ENCODE measurements at regions not wholly inside any gene's neighbourhood (a gene's known extent, or its start where the extent isn't known, plus 50 kb on each side); places are given as distances from the start of the nearest gene placed in this dataset.

GRCh38 chr18:25451077-25451658, 99.2 kb upstream of the ZNF521 start:
- Histone ChIP-seq H3K36me3 (no peaks in the 10 kb centered on the region), H3K4me1 (no peaks in the 10 kb centered on the region), H3K27ac (no peak overlapping the region), H3K4me3 (no peak overlapping the region), H3K9me3 (no peaks in the 10 kb centered on the region), H3K27me3 (no peaks in the 10 kb centered on the region)
- DNase-seq: no peak
- TF ChIP-seq POLR2A (IDR thresholded peaks at IDR 0.05): no peak
- TF ChIP-seq CTCF (IDR thresholded peaks at IDR 0.05): no peak
- intact Hi-C loops (cut with DNase I; ENCODE audit: low total_unique reads): no loop called here

GRCh38 chr18:25449046-25449445, 97.1 kb upstream of the ZNF521 start:
- no peak overlapping the region for H3K4me3 ChIP-seq
- TF ChIP-seq POLR2A (IDR thresholded peaks at IDR 0.05) (no peak), CTCF (IDR thresholded peaks at IDR 0.05) (no peak)
- no peaks in the 10 kb centered on the region for H3K9me3 ChIP-seq
- intact Hi-C loops (cut with DNase I; ENCODE audit: low total_unique reads): no loop called here
- DNase-seq: no peak
- no peaks in the 10 kb centered on the region for H3K4me1 ChIP-seq
- no peaks in the 10 kb centered on the region for H3K27me3 ChIP-seq
- H3K27ac ChIP-seq: no peak overlapping the region
- no peaks in the 10 kb centered on the region for H3K36me3 ChIP-seq

- H3K27me3 ChIP-seq: no peaks in the 10 kb centered on the region
- H3K4me1 ChIP-seq: no peaks in the 10 kb centered on the region
- H3K9me3 ChIP-seq: no peaks in the 10 kb centered on the region
- no peak for TF ChIP-seq CTCF (IDR thresholded peaks at IDR 0.05)
- DNase-seq: no peak
- intact Hi-C loops (cut with DNase I; ENCODE audit: low total_unique reads): no loop called here
- H3K4me3 ChIP-seq: no peak overlapping the region
- no peaks in the 10 kb centered on the region for H3K36me3 ChIP-seq
- H3K27ac ChIP-seq: no peak overlapping the region
Measured at GRCh38 chr18:25446972-25447371, 95.0 kb upstream of the ZNF521 start.

GRCh38 chr18:25445430-25445829, 93.5 kb upstream of the ZNF521 start:
- intact Hi-C loops (cut with DNase I; ENCODE audit: low total_unique reads): no loop called here
- Histone ChIP-seq H3K4me1 (no peaks in the 10 kb centered on the region), H3K27ac (no peak overlapping the region), H3K27me3 (no peaks in the 10 kb centered on the region), H3K36me3 (no peaks in the 10 kb centered on the region), H3K4me3 (no peak overlapping the region), H3K9me3 (no peaks in the 10 kb centered on the region)
- DNase-seq: no peak
- TF ChIP-seq POLR2A (IDR thresholded peaks at IDR 0.05) (no peak), CTCF (IDR thresholded peaks at IDR 0.05) (no peak)

- Histone ChIP-seq H3K4me3 (no peak overlapping the region), H3K36me3 (no peaks in the 10 kb centered on the region), H3K27me3 (no peaks in the 10 kb centered on the region), H3K9me3 (no peaks in the 10 kb centered on the region), H3K4me1 (no peaks in the 10 kb centered on the region), H3K27ac (no peak overlapping the region)
- DNase-seq: no peak
- TF ChIP-seq CTCF (IDR thresholded peaks at IDR 0.05): no peak
- no peak for TF ChIP-seq POLR2A (IDR thresholded peaks at IDR 0.05)
- intact Hi-C loops (cut with DNase I; ENCODE audit: low total_unique reads): no loop called here
Measured at GRCh38 chr18:25443776-25444175, 91.8 kb upstream of the ZNF521 start.

Measured in uterus (tissue), 3 donors.